CD8-positive, alpha-beta memory T cell (primary cell): ENCODE measurements at regions not wholly inside any gene's neighbourhood (a gene's known extent, or its start where the extent isn't known, plus 50 kb on each side); places are given as distances from the start of the nearest gene placed in this dataset.
A peak's percentile ranks its signal among the peaks of the same experiment; 100 is the strongest.

Experiments used
- CTCF ChIA-PET: fragments of 350-600 bp; sonication (Branson Sonifier 250); formaldehyde crosslinking; loops from one replicate; lab custom pipeline; 2021; ENCODE audit warnings: antibody characterized with exemption; lab: Charles Lee
- POLR2A ChIA-PET: fragments of 350-600 bp; sonication (Branson Sonifier 250); formaldehyde crosslinking; loops from one replicate; lab custom pipeline; 2021; ENCODE audit warnings: antibody characterized with exemption; lab: Charles Lee
- DNase-seq, 5 donors: peaks; one replicate each; pipeline versions ENCODE4 v3.0.0 to v3.0.0-alpha.2; 2020 to 2022; ENCODE audit warnings: mixed read lengths in 1 of 5
- H3K27ac ChIP-seq: one replicate; pipeline ENCODE4 v1.7.0; 2013; ENCODE audit warnings: low read depth, mild to moderate bottlenecking, low read length, moderate library complexity
- H3K27me3 ChIP-seq: 2 replicates; pipeline ENCODE4 v1.7.0; 2013; ENCODE audit warnings: low read length, mild to moderate bottlenecking; ENCODE audit not compliant: insufficient read depth, poor library complexity, severe bottlenecking
- H3K36me3 ChIP-seq: 2 replicates; pipeline ENCODE4 v1.7.0; 2013; ENCODE audit warnings: mild to moderate bottlenecking, low read length, moderate library complexity; ENCODE audit not compliant: insufficient read depth
- H3K4me1 ChIP-seq: 2 replicates; pipeline ENCODE4 v1.7.0; 2013; ENCODE audit warnings: mild to moderate bottlenecking, low read length, moderate library complexity; ENCODE audit not compliant: insufficient read depth
- H3K4me3 ChIP-seq: 2 replicates; pipeline ENCODE4 v1.7.0; 2013; ENCODE audit warnings: mild to moderate bottlenecking, low read length
- H3K9me3 ChIP-seq: 2 replicates; pipeline ENCODE4 v1.7.0; 2013; ENCODE audit warnings: mild to moderate bottlenecking, low read length
- H3K27ac Mint-ChIP-seq, 8 donors: one replicate each; pipeline ENCODE4 v1.8.0; 2020 to 2021; ENCODE audit warnings: mixed read lengths in 8 of 8, mild to moderate bottlenecking in 6 of 8, inconsistent platforms in 3 of 8, moderate library complexity in 3 of 8
- H3K27me3 Mint-ChIP-seq, 2 donors: one replicate each; pipeline ENCODE4 v1.8.0; 2020 to 2021; ENCODE audit warnings: mixed read lengths in 2 of 2, mild to moderate bottlenecking in 1 of 2, moderate library complexity in 1 of 2
- H3K36me3 Mint-ChIP-seq, 3 donors: one replicate each; pipeline ENCODE4 v1.8.0; 2020 to 2021; ENCODE audit warnings: mixed read lengths in 3 of 3, inconsistent platforms in 1 of 3, mild to moderate bottlenecking in 1 of 3
- H3K4me1 Mint-ChIP-seq, 3 donors: one replicate each; pipeline ENCODE4 v1.8.0; 2020 to 2021; ENCODE audit warnings: mixed read lengths in 3 of 3, inconsistent platforms in 1 of 3, mild to moderate bottlenecking in 1 of 3
- H3K4me3 Mint-ChIP-seq, 7 donors: one replicate each; pipeline ENCODE4 v1.8.0; 2020 to 2021; ENCODE audit warnings: mixed read lengths in 7 of 7, mild to moderate bottlenecking in 6 of 7, moderate library complexity in 4 of 7, inconsistent platforms in 2 of 7
- H3K9me3 Mint-ChIP-seq, 5 donors: one replicate each; pipeline ENCODE4 v1.8.0; 2020 to 2022; ENCODE audit warnings: mixed read lengths in 5 of 5, mild to moderate bottlenecking in 3 of 5, moderate library complexity in 2 of 5, inconsistent platforms in 1 of 5

DNA sequence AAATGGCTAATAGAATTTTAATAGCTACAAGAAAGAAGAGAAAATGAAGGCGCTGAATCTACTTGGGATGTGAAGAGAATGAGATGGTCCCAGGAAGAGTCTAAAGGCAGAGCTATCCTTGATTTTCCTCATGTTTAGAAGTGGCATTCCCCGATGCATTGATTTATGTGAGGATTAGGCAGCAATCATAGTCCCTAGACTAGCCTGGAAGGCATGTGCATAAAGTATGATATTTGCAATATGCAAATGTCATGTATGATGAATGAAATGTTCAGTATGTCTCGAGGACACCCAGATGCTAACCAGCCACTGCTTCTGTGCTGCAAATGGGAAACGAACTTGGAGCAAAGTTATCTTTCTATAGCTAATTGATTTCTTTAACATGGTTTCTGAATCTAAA, 641.5 kb upstream of the PLXNA2 start:
- Mint-ChIP-seq H3K9me3 (peaks cover 0 to 2% (median 0%) of the 10 kb centered on the region in 5 donors), H3K27me3 (no peaks in the 10 kb centered on the region), H3K36me3 (no peaks in the 10 kb centered on the region), H3K27ac (no peak overlapping the region), H3K4me1 (no peaks in the 10 kb centered on the region), H3K4me3 (no peak overlapping the region)
- DNase-seq: no peak
- no peaks in the 10 kb centered on the region for H3K9me3 ChIP-seq
- ChIA-PET CTCF (no interaction called here), POLR2A (no interaction called here)
- no peaks in the 10 kb centered on the region for H3K27me3 ChIP-seq
- H3K27ac ChIP-seq: no peak overlapping the region
- no peaks in the 10 kb centered on the region for H3K36me3 ChIP-seq
- no peaks in the 10 kb centered on the region for H3K4me1 ChIP-seq
- H3K4me3 ChIP-seq: no peak overlapping the region

DNA sequence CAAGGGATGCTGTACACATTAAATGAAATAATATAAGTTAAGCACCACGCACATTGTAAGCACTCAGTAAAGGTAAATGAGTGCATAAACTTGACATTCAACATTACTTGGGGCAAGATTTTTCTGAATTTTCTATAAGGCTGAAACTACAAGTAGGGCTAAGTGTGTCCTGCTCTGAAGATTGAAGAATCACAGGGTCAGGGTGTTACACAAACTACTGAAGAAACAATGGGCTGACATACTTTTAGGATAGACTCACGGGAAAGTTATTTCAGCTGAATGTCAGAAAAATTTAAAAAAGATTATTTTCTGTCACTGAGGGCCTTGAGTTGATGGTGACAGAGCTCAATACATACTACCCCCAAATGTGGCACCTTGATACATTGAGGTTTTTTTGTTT, 644.2 kb upstream of the PLXNA2 start:
- POLR2A ChIA-PET: no interaction called here
- CTCF ChIA-PET: no interaction called here
- Mint-ChIP-seq H3K9me3 (peaks cover 0 to 2% (median 0%) of the 10 kb centered on the region in 5 donors), H3K27ac (no peak overlapping the region), H3K27me3 (peaks cover 0 to 2% of the 10 kb centered on the region in 2 donors), H3K4me3 (no peak overlapping the region), H3K4me1 (no peaks in the 10 kb centered on the region), H3K36me3 (no peaks in the 10 kb centered on the region)
- H3K27ac ChIP-seq: no peak overlapping the region
- H3K36me3 ChIP-seq: no peaks in the 10 kb centered on the region
- no peaks in the 10 kb centered on the region for H3K4me1 ChIP-seq
- no peaks in the 10 kb centered on the region for H3K9me3 ChIP-seq
- H3K27me3 ChIP-seq: no peaks in the 10 kb centered on the region
- no peak overlapping the region for H3K4me3 ChIP-seq
- no peak for DNase-seq

DNA sequence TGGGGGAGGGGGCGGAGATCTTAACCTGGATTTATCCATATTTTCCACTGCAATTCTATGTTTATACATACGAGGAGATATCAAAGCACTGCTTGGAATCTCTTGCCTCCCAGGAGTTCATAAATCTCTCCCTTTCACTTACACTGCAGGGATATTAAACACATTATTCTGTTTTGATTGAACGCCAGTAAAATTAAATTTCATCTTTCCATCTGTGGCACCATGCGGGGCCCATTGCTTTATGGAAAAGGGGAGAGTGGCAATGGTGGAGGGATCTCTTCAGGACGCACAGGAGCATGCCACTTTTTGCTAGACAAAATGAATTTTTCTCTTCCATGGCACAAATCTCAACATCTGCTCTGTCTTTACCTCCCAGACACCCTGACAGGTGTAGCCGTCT, 648.0 kb upstream of the PLXNA2 start:
- Mint-ChIP-seq H3K27ac (no peak overlapping the region), H3K27me3 (peaks cover 0 to 3% of the 10 kb centered on the region in 2 donors), H3K4me1 (no peaks in the 10 kb centered on the region), H3K36me3 (no peaks in the 10 kb centered on the region), H3K4me3 (no peak overlapping the region), H3K9me3 (peaks cover 0 to 2% (median 0%) of the 10 kb centered on the region in 5 donors)
- no peaks in the 10 kb centered on the region for H3K4me1 ChIP-seq
- H3K27ac ChIP-seq: no peak overlapping the region
- H3K4me3 ChIP-seq: no peak overlapping the region
- DNase-seq: no peak
- ChIA-PET CTCF (no interaction called here), POLR2A (no interaction called here)
- H3K27me3 ChIP-seq: no peaks in the 10 kb centered on the region
- no peaks in the 10 kb centered on the region for H3K36me3 ChIP-seq
- no peaks in the 10 kb centered on the region for H3K9me3 ChIP-seq

DNA sequence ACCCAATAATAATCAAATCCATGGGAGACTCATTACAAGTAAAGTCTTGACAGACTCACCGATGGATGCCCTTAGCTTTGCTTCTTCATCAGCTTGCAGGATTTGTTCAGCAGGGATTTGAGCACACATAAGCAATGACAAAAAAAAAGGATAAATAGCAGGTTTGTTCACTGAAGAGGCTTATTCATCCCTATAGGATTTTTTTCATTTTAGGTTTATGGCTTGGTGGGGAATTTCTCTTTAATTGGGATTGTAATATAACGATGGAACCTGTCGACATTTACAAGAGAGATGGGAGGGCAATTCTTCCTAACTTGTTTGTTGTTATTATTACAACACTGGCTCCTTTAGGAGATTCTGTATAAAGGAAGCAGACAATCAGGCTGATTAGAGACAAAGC, 649.1 kb upstream of the PLXNA2 start:
- Histone ChIP-seq H3K4me1 (no peaks in the 10 kb centered on the region), H3K27ac (no peak overlapping the region), H3K9me3 (no peaks in the 10 kb centered on the region), H3K4me3 (no peak overlapping the region), H3K36me3 (no peaks in the 10 kb centered on the region), H3K27me3 (no peaks in the 10 kb centered on the region)
- Mint-ChIP-seq H3K9me3 (peaks cover 0 to 2% (median 0%) of the 10 kb centered on the region in 5 donors), H3K36me3 (no peaks in the 10 kb centered on the region), H3K27me3 (peaks cover 0 to 3% of the 10 kb centered on the region in 2 donors), H3K4me3 (no peak overlapping the region), H3K4me1 (no peaks in the 10 kb centered on the region), H3K27ac (no peak overlapping the region)
- POLR2A ChIA-PET: no interaction called here
- DNase-seq: no peak
- CTCF ChIA-PET: no interaction called here

DNA sequence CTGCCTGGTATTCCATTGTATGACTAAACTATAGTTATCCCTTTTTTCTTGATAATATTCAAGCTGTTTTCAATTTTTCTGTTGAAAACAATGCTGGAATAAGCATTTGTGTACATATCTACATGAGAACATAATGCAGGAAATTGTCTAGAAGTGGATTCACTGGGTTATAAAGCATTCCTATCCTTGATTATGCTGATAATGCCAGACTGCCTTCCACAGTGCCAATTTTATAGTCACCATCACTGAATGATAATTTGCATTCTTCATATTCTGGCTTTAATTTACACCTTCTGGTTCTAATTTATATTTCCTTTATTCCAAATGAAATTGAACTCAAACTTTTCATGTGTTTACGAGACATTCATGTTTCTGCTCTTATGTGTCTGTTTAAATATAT, 651.0 kb upstream of the PLXNA2 start:
- Histone ChIP-seq H3K9me3 (no peaks in the 10 kb centered on the region), H3K27ac (no peak overlapping the region), H3K4me3 (no peak overlapping the region), H3K27me3 (no peaks in the 10 kb centered on the region), H3K4me1 (no peaks in the 10 kb centered on the region), H3K36me3 (no peaks in the 10 kb centered on the region)
- H3K4me1 Mint-ChIP-seq: no peaks in the 10 kb centered on the region
- peaks cover 0 to 6% of the 10 kb centered on the region in 2 donors for H3K27me3 Mint-ChIP-seq
- H3K4me3 Mint-ChIP-seq: no peak overlapping the region
- ChIA-PET POLR2A (no interaction called here), CTCF (no interaction called here)
- H3K9me3 Mint-ChIP-seq: peaks cover 0 to 4% (median 0%) of the 10 kb centered on the region in 5 donors
- DNase-seq: no peak
- no peaks in the 10 kb centered on the region for H3K36me3 Mint-ChIP-seq
- H3K27ac Mint-ChIP-seq: no peak overlapping the region

DNA sequence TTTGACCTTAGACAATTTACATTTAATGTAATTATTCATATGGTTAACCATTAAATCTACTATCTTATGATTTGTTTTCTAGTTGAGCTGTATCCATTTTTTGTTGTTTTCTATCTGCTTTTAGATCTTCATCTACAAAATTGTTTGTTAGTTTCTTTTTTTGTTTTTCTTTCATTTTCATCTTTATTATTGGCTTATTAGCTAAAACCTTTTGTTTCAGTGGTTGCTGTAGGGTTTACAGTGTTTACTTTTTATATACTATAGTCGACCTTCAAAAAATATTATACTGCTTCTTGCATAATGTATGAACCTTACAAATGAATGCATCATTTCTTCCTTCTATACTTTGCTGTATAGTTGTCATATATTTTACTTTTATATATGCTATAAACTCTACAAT, 651.6 kb upstream of the PLXNA2 start:
- Histone ChIP-seq H3K27me3 (no peaks in the 10 kb centered on the region), H3K36me3 (no peaks in the 10 kb centered on the region), H3K4me3 (no peak overlapping the region), H3K4me1 (no peaks in the 10 kb centered on the region), H3K9me3 (no peaks in the 10 kb centered on the region), H3K27ac (no peak overlapping the region)
- CTCF ChIA-PET: no interaction called here
- Mint-ChIP-seq H3K4me1 (no peaks in the 10 kb centered on the region), H3K9me3 (peaks cover 0 to 4% (median 0%) of the 10 kb centered on the region in 5 donors), H3K27ac (no peak overlapping the region), H3K4me3 (no peak overlapping the region), H3K27me3 (peaks cover 0 to 6% of the 10 kb centered on the region in 2 donors), H3K36me3 (no peaks in the 10 kb centered on the region)
- no peak for DNase-seq
- POLR2A ChIA-PET: no interaction called here

DNA sequence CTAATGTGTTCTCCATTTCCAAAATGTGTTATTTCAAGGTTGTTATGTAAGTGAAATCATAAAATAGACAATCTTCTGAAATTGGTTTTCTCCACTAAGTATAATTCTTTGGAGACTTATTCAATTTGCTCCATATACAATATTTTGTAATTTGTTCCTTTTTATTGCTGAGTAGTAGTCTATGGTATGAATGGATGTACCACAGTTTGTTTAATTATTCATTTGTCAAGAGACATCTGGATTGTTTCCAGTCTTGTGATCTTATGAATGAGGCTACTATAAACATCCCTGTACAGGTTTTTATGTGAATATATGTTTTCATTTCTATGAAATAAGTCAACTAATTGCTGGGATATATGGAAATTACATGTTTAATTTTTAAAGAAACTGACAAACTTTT, 652.6 kb upstream of the PLXNA2 start:
- ChIA-PET CTCF (no interaction called here), POLR2A (no interaction called here)
- no peaks in the 10 kb centered on the region for H3K4me1 ChIP-seq
- H3K4me1 Mint-ChIP-seq: no peaks in the 10 kb centered on the region
- H3K36me3 ChIP-seq: no peaks in the 10 kb centered on the region
- H3K27ac ChIP-seq: no peak overlapping the region
- peaks cover 0 to 11% of the 10 kb centered on the region in 2 donors for H3K27me3 Mint-ChIP-seq
- H3K36me3 Mint-ChIP-seq: no peaks in the 10 kb centered on the region
- no peak for DNase-seq
- H3K27me3 ChIP-seq: no peaks in the 10 kb centered on the region
- H3K9me3 Mint-ChIP-seq: peaks cover 0 to 4% (median 0%) of the 10 kb centered on the region in 5 donors
- no peak overlapping the region for H3K4me3 Mint-ChIP-seq
- no peak overlapping the region for H3K4me3 ChIP-seq
- no peaks in the 10 kb centered on the region for H3K9me3 ChIP-seq
- no peak overlapping the region for H3K27ac Mint-ChIP-seq

DNA sequence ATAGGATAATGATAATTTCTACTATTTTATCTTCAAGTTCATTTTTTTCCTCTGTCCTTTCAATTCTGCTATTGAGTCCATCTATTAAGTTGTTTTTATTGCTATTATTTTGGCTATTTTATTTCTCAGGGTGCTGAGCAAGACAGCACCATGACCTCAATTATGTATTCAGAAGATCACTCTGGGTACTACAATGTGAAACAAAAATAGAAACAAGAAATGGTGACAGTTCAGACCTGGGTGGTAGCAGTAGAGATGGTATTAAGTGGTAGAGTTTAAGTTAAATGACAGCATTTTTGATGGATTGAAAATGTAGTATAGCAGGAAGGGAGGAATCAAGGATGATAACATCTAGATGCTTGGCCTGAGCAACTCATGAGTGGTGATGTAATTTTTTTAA, 655.3 kb upstream of the PLXNA2 start:
- no peaks in the 10 kb centered on the region for H3K27me3 ChIP-seq
- ChIA-PET CTCF (no interaction called here), POLR2A (no interaction called here)
- Mint-ChIP-seq H3K4me3 (no peak overlapping the region), H3K9me3 (peaks cover 0 to 4% (median 0%) of the 10 kb centered on the region in 5 donors), H3K36me3 (no peaks in the 10 kb centered on the region), H3K4me1 (no peaks in the 10 kb centered on the region), H3K27me3 (peaks cover 0 to 8% of the 10 kb centered on the region in 2 donors), H3K27ac (peak overlapping the region in 1 of 8 donors; percentile 18)
- DNase-seq: no peak
- H3K9me3 ChIP-seq: no peaks in the 10 kb centered on the region
- no peak overlapping the region for H3K4me3 ChIP-seq
- H3K4me1 ChIP-seq: no peaks in the 10 kb centered on the region
- H3K36me3 ChIP-seq: no peaks in the 10 kb centered on the region
- H3K27ac ChIP-seq: no peak overlapping the region
